Thoracic aorta (tissue), 2 donors: ENCODE measurements at regions not wholly inside any gene's neighbourhood (a gene's known extent, or its start where the extent isn't known, plus 50 kb on each side); places are given as distances from the start of the nearest gene placed in this dataset.
"Not testable (repeated sequence)": the region's sequence is repeated elsewhere in the genome, so short reads cannot be mapped to it uniquely, and the experiment has no call there.

Source experiments
- ATAC-seq: fragments of 150-250 bp; one replicate; pipeline ENCODE4 v1.8.0; 2017; ENCODE audit warnings: low read depth; ENCODE audit not compliant: insufficient number of reproducible peaks, low FRiP score
- DNase-seq: peaks from one replicate; pipeline ENCODE4 v3.0.0-alpha.2; 2020; ENCODE audit warnings: low spot score
- H3K27ac ChIP-seq, 2 donors: fragments of 200-600 bp; sonication (generic); 1 replicate in 1 of 2; 2 replicates in 1 of 2; pipeline ENCODE4 v1.5.1; 2016; ENCODE audit warnings: mild to moderate bottlenecking in 2 of 2, moderate library complexity in 2 of 2
- H3K27me3 ChIP-seq: fragments of 200-600 bp; sonication (generic); replicated peaks from 2 replicates; pipeline ENCODE4 v1.6.0; 2016; ENCODE audit warnings: mild to moderate bottlenecking; ENCODE audit not compliant: insufficient read depth
- H3K36me3 ChIP-seq: fragments of 200-600 bp; sonication (generic); one replicate; pipeline ENCODE4 v1.5.1; 2016
- H3K4me1 ChIP-seq, 2 donors: fragments of 200-600 bp; sonication (generic); 1 replicate in 1 of 2; 2 replicates in 1 of 2; pipeline versions ENCODE4 v1.5.1 to v1.6.0; 2016; ENCODE audit warnings: low read depth in 2 of 2, mild to moderate bottlenecking in 1 of 2; ENCODE audit not compliant: control insufficient read depth in 1 of 2
- H3K4me3 ChIP-seq: fragments of 200-600 bp; sonication (generic); 2 replicates; pipeline ENCODE4 v1.5.1; 2016; ENCODE audit warnings: mild to moderate bottlenecking
- H3K9me3 ChIP-seq: fragments of 200-600 bp; sonication (generic); 2 replicates; pipeline ENCODE4 v1.5.1; 2016
- TF ChIP-seq, protein P1 (sequence below): fragments of 200-600 bp; sonication (generic); IDR thresholded peaks from one replicate; pipeline ENCODE4 v1.5.1; 2019; ENCODE audit warnings: antibody characterized with exemption

- DNase-seq (no peak), ATAC-seq (no peak)
- no peak overlapping the region for H3K4me3 ChIP-seq
- no peaks in the 10 kb centered on the region for H3K9me3 ChIP-seq
- H3K27me3 ChIP-seq, result no peaks in the 10 kb centered on the region
- no peak overlapping the region for H3K27ac ChIP-seq
- TF ChIP-seq, protein P1, sequence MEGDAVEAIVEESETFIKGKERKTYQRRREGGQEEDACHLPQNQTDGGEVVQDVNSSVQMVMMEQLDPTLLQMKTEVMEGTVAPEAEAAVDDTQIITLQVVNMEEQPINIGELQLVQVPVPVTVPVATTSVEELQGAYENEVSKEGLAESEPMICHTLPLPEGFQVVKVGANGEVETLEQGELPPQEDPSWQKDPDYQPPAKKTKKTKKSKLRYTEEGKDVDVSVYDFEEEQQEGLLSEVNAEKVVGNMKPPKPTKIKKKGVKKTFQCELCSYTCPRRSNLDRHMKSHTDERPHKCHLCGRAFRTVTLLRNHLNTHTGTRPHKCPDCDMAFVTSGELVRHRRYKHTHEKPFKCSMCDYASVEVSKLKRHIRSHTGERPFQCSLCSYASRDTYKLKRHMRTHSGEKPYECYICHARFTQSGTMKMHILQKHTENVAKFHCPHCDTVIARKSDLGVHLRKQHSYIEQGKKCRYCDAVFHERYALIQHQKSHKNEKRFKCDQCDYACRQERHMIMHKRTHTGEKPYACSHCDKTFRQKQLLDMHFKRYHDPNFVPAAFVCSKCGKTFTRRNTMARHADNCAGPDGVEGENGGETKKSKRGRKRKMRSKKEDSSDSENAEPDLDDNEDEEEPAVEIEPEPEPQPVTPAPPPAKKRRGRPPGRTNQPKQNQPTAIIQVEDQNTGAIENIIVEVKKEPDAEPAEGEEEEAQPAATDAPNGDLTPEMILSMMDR, result no peak
- no peaks in the 10 kb centered on the region for H3K4me1 ChIP-seq
- no peaks in the 10 kb centered on the region for H3K36me3 ChIP-seq
These were observed 687.1 kb downstream of the TLE1 start for GRCh38 chr9:81002242-81002641.

DNA sequence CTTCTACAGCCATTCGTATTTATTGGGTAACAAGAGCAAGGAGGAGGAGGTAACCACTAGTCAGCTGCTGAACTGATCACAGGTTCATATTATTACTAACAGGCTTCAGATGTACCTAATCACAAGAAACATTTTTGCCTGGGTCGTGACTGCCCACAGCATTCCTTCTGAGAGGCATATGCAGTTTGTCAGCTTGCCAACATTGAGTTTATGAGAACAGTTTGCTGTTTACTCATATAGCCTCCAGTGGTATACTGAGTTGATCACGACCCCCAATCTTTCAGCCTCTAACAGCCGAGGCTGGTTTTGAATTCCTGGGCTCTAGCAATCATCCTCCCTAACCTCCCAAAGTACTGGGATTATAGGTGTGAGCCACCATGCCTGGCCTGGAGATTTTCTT, 693.6 kb downstream of the TLE1 start:
- no peaks in the 10 kb centered on the region for H3K36me3 ChIP-seq
- no peak overlapping the region for H3K27ac ChIP-seq
- H3K27me3 ChIP-seq, result no peaks in the 10 kb centered on the region
- no peaks in the 10 kb centered on the region for H3K4me1 ChIP-seq
- ATAC-seq (no peak), DNase-seq (no peak)
- H3K9me3 ChIP-seq, result no peaks in the 10 kb centered on the region
- TF ChIP-seq, protein P1, result no peak
- H3K4me3 ChIP-seq, result no peak overlapping the region

GRCh38 chr9:80994892-80995291, 694.5 kb downstream of the TLE1 start:
- Histone ChIP-seq H3K27ac (no peak overlapping the region), H3K27me3 (no peaks in the 10 kb centered on the region)
- no peak for ATAC-seq

GRCh38 chr9:80985595-80985994, 703.8 kb downstream of the TLE1 start:
- DNase-seq, H3K27ac ChIP-seq, H3K9me3 ChIP-seq, H3K36me3 ChIP-seq, H3K4me1 ChIP-seq, H3K4me3 ChIP-seq, H3K27me3 ChIP-seq, ATAC-seq: not testable (repeated sequence)

More at GRCh38 chr9:80994892-80995291, 694.5 kb downstream of the TLE1 start:
- no peaks in the 10 kb centered on the region for H3K9me3 ChIP-seq
- H3K4me1 ChIP-seq, result no peaks in the 10 kb centered on the region
- H3K36me3 ChIP-seq, result no peaks in the 10 kb centered on the region
- no peak overlapping the region for H3K4me3 ChIP-seq
- TF ChIP-seq, protein P1, result no peak
- DNase-seq, result no peak

- H3K36me3 ChIP-seq, result no peaks in the 10 kb centered on the region
- no peaks in the 10 kb centered on the region for H3K4me1 ChIP-seq
- no peak overlapping the region for H3K27ac ChIP-seq
- TF ChIP-seq, protein P1, result no peak
- no peaks in the 10 kb centered on the region for H3K27me3 ChIP-seq
- no peak for ATAC-seq
- peaks cover 6% of the 10 kb centered on the region for H3K9me3 ChIP-seq
- DNase-seq, result no peak
- no peak overlapping the region for H3K4me3 ChIP-seq
These were observed 712.9 kb downstream of the TLE1 start for GRCh38 chr9:80976403-80976802.

GRCh38 chr9:80970377-80970776, 719.0 kb downstream of the TLE1 start:
- not testable (repeated sequence) for H3K4me3 ChIP-seq, H3K4me1 ChIP-seq, H3K9me3 ChIP-seq, H3K27ac ChIP-seq, ATAC-seq, DNase-seq, H3K36me3 ChIP-seq, H3K27me3 ChIP-seq
